ENCODE measurements at regions not wholly inside any gene's neighbourhood (a gene's known extent, or its start where the extent isn't known, plus 50 kb on each side); places are given as distances from the start of the nearest gene placed in this dataset.

DNA sequence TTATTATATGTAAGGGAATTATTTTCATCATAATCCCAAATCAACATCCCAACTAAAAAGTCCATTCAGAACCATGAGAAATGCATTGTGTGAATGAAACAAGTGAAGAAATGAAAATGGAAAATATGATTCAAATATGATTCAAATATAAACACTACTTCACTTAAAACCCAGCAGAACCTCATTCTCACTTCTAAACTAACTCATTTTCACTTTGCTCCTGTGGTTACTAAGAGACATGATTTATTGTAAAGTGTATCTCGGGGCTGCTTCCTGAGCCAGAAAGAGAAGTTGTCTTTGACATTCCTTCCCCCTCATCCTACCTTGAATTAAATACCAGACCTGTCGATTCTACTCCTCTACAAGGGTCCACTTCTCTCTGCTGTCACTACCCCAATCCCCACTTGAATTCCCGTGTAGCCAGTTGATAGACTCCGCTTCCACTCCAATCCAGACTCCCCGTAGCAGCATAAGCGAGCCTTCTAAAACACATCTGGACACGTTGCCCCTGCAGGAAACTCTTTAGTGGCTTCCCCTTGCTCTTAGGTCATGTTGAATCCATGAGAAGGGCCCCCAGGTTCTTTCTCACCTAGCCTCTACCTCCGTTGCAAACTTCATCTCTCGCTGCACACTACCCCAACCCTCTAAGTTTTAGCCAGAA is 697.0 kb upstream of the ID2 start:
- DNase-seq (ENCODE audit: low read depth in 2 of 2, low spot score in 1 of 2): no peak

DNA sequence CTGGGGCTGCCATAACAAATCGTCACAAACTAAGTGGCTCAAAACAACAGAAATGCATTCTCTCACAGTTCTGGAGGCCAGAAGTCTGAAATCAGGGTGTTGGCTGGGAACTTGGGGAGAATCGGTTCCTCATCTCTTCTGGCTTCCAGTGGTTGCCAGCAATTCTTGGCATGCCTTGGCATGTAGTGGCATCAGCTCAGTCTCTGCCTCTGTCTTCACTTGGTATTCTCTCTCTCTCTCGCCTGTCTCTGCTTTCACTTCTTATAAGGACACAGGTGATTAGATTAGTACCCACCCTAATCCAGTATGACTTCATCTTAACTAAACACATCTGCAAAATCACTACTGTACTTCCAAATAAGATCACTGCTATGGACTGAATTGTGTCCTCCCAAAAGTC is 695.4 kb upstream of the ID2 start:
- DNase-seq (ENCODE audit: low read depth in 2 of 2, low spot score in 1 of 2): no peak

DNA sequence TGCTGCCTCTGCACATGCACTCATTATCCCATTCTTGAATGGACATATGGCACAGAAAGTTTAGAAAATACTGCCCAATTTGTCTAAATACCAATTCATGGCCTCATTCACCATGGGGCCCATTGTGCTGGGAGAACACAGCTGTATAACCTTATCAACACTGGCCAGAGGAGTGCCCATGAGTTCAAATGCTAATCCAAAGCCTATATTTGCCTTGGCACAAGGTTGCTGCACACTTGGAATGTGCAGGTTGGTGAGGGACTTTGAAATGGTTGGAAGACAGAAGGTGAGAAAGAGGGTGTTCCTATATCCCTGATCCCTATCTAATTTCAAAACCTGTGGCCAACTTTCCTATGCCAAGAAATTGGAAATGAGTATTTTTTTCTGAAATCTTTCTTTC is 693.9 kb upstream of the ID2 start:
- no peak for DNase-seq (ENCODE audit: low read depth in 2 of 2, low spot score in 1 of 2)

DNA sequence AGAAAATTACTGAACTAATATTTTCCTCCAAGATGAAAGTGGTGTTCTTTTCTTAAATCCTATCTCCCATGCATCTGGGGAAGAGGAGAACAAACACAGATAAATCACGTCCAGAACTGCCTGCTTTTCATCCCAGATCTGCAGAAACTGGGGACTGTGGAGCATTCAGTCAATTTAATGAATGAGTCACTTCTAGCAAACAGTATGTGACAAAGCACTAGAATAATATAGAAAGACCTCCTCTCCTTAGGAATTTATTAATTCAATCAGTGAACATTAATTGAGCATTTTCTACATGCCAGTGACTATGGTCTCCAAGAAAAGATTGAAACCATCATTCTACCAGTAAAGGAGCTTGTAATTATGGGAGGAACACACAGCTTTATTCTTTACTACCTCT is 693.4 kb upstream of the ID2 start:
- no peak for DNase-seq (ENCODE audit: low read depth in 2 of 2, low spot score in 1 of 2)

DNA sequence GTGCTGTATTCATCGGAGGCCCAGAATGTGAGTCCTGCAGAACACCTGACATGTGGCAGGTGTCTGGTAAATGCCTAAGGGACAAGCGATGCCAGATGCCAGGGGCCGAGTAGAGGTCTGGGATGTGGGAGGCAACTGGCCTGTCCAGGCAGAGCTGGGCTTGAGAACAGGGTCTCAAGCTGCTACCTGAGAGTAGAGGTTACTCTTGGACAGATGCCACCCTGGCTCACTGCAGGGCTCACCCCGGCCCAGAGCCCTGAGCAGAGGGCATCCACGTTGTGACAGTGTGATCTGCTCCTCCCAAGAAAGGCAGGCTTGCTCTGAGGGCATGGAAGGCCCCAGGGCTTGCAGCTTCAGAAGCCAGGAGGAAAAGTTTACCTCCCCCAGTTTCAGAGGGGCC is 692.0 kb upstream of the ID2 start:
- DNase-seq (ENCODE audit: low read depth in 2 of 2, low spot score in 1 of 2): no peak

DNA sequence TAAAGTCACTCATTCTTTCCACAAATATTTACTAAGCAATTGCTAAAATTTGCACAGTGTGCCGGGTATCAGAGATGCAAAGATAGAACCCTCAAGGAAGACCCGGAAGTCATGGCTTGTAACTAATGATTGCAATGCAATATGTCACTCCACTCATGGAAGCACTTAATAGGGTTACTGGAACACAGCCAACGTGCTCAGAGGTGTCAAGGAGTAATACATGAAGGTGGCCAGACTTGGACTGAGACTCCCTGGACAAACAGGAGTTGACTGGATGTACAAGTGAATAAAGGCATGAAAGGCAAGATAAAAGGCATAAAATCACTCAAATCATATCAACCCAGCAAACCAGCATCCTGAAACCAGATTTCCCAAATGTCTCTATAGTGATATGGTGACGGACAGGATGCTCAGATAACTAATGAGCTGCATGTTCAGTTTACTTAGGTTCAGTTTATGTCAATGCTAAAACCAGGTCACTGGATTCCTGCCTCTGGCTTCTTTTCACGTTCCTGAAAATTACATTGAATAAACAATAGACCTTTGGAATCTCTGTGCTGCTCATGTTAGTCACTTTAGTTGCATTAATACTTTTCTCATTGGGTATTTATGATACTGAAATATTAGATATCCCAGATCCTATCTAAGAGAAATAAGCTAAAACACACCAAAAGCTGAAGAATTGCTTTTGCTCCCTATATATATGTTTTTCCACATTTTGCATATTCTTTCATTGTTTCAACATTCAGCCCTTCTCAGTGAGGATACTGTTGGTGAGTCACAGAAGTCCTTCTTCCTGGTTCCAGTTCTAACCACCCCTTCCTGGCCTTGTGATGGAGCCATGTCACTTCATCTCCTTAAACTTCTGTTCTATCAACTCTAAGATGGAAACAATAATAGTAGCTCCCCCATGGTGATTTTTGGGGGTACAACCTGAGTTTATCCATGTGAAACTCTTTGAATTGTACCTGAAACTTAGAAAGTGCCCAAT is 688.9 kb upstream of the ID2 start:
- DNase-seq (ENCODE audit: low read depth in 2 of 2, low spot score in 1 of 2): no peak

DNA sequence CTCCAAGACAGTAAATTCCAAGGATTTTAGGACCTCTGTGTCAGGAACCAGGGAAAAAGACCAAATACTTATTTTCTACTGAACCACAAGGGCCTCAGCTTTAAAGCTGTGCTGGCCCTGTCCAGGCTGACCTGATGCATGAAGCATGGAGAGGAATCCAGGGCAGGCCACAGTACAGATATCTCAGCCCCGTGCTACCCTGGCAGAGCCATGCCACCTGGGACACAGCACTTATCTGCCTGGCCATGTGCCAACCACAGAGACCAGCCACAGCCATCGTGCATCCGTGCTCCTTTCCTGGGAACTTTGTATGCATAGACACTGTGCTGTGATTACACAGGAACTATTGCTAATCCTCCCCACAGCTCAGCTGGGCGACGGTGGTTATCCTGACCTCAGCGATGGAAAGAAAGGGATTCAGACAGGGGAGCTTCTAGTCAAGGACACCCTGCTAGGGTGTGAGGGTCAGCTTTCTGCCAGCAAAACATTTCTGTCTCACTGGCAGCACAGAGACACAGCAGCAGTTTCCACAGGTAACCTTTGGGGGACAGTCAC is 687.4 kb upstream of the ID2 start:
- DNase-seq (ENCODE audit: low read depth in 2 of 2, low spot score in 1 of 2): no peak

DNA sequence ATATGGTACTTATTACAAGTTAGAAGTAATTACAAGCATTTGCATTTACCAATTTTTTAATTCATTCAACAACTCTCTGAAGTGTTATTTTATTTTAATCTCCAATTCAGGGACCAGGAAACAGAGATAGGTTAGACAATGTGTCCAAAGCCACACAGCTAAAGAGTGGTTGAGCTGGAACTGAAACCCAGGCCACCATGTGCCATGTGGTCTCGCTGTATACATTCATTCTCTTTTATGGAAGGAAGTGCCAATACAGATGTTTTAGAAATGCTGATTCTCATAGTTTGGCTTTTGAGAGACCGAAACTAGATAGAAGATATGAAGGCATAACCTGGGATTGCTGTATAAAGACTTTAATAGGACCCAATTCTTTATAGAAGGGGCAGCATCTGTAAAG is 684.6 kb upstream of the ID2 start:
- no peak for DNase-seq (ENCODE audit: low read depth in 2 of 2, low spot score in 1 of 2)

DNA sequence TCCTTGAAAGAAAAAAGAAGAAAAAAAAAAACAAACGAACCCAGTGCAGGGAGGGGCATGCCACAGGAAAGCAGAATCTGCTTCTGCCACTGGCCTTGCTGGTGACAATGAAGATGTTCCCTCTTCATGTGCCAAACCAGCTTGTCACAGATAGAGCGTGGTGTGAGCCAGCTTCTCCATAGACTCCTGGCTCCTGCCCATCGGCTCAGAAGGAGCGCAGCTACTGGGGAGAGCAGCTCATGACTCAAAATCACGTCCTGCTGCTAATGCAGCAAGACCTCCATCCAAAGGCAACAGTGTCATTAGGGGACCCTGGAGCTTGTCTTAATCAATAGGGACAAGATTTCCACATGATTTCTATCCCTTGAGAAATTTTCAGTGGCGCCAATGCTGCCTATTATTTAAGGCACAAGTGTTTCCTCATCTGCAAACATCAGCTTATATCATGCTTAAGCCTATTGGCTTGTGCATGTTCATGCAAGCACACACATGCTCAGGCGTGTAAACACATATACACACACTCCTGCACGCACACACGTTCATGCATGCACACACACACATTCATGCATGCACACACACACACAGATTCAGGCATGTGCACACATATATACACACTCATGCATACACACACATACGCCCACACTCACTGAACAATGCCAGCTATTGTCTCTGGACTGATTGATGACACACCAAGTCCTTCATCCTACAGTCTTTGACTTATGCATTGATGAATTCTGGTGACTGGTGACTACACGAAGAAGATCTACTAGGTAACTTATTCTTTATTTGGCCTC is 682.0 kb upstream of the ID2 start:
- no peak for DNase-seq (ENCODE audit: low read depth in 2 of 2, low spot score in 1 of 2)

DNA sequence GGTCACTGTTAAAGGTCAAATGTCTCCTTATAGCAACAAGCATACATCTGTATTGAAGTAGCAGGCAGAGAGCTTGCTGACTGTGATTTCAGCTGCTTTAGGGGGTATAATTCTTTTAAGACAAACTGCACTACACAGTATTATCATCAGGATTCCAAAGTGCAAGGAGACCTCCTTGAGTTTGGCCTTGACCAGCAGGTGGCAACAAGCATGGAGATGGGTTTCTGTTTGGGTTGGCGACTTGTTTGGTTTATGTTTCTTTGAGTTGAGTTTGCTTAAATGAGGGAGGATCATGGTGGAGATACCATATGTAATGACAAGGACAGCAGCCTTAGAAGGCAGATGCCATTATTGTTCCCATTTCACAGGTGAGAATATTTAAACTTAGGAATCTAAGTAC is 681.0 kb upstream of the ID2 start:
- no peak for DNase-seq (ENCODE audit: low read depth in 2 of 2, low spot score in 1 of 2)

DNA sequence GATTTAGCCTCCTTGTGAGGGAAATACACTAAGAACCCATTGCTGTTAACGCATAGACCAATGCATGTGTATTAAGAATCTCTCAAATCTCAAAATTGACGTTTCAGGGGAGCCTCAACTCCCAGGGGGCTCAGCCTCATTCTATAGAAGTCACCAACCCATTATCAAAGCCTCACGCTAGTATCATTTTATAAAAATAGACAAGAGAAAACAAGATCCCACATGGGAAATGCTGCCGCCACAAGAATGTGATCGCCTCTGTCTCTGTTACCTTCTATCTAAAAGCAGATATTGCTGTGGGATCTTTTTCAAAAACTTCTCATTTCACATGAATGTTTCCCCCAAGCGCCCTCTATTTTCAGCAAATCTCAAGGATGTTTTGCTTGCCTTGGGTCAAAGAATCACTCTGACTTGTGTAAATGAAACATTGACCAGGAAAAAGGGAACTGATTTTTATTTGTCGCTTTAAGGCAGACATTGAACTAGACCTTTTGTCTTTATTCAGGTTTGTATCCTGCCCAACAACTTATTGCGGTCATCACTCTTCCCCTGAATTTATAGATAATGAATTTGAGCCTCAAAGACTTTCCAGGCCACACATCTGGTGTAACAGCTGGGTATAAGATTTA is 679.0 kb upstream of the ID2 start:
- DNase-seq (ENCODE audit: low read depth in 2 of 2, low spot score in 1 of 2): no peak

DNA sequence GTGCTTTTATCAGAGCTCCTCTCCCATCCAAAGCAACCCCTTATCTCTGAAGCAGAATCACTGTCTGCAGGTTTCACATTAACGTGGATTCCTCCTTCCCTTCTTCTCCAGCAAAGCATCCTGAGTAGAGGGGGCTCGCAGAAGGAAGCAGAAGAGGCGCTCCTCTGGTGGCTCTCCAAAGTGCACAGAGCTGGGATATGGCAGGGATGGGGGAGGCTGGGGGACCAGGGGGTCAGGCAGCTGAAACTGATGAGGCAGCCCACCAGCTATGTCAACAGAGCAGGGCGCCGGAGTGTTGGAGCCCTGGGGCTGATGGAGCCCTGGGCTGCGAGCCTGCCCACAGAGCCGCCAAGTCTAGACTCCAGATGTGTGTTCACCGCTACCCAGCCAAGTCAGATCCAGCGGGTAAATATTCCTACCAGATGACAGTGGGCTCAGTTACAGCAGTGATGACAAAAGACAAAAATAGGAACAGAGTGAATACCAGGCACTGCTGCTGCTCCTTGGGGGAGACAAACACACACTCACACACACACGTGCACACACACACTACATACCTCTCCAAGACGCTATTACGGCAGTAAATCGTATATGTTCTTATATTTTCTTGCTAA is 678.3 kb upstream of the ID2 start:
- DNase-seq (ENCODE audit: low read depth in 2 of 2, low spot score in 1 of 2): no peak

DNA sequence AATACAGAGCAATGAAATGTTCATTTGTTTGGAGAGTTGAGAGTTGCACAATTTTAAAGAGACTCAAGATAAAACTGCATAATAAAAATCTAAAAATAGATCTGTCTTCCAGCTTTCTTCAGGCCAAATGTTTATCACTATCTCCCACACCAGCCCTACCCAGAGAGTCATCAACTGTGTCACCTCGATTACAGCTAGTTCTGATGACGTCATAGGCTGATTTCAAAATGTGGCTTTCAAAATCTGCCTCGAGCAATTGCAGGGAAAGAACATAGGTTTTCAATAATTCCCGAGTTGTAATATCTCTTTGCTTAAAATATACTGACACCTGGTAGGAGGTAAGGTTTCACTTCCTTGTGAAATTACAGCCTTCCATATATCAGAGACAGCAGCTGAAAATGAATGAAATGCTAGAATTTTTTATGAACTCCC is 677.6 kb upstream of the ID2 start:
- DNase-seq (ENCODE audit: low read depth in 2 of 2, low spot score in 1 of 2): no peak

DNA sequence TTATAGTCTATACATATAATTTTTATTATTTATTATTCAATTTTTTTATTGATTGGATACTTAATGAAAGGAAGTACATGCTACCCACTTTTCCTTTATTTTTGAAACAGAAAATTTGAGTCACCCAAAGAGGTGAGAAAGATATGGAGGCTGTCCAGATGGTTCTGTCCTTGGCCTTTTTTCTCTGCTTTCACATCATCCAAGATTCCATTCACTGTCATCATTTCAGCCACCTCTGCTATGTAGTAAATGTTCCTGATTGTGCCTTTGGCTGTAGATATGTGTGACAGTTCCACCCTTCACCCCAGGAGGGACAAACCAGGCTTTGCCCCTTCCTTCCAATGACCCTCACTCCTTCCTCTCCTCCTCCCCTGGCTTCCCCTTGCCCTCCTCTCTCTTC is 675.7 kb upstream of the ID2 start:
- DNase-seq (ENCODE audit: low read depth in 2 of 2, low spot score in 1 of 2): no peak

DNA sequence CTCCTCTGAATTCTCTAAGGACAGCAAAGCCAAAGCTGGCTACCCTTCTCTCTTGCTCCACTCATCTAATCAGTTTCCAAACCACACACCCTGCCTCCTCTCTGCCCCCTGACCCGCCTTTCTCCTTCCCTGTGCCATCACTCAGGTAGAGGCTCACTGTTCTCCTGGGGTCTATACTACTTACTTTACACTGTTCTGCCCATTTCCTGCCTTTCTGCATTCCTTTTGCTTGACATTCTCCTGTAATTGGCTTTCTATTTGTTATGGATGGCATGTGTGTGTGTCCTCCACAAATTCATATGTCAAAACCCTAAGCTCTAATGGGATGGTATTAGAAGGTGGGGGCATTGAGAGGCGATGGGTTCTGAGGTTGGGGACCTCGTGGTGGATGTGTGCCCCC is 675.2 kb upstream of the ID2 start:
- DNase-seq (ENCODE audit: low read depth in 2 of 2, low spot score in 1 of 2): no peak

DNA sequence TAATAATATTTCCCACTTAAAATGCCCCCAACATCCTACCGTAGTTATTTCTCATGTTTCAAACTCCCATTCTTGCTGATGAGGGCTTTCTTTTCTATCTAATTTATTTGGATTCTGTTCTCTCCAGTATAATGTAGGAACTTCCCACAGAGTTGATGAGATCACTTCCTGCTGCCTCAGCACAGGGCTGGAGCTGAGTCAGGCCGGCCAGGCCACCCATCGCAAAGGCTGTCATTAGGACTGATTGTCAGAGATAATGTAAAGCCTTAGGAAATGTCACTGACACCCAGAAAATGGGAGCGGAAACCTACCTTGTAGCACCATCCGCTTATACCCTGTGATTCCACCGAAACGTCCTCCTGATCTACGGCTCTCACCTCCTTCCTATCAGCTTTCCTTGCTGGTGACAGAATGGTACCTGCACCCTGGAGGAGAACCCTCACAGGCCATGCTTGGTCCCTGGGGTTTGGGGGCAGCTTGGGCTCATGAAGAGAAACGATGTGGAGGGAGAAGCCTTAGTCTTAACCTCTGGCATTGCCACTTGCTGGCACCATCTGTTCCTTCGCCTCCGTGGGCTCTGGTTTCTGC is 672.8 kb upstream of the ID2 start:
- DNase-seq (ENCODE audit: low read depth in 2 of 2, low spot score in 1 of 2): no peak

DNA sequence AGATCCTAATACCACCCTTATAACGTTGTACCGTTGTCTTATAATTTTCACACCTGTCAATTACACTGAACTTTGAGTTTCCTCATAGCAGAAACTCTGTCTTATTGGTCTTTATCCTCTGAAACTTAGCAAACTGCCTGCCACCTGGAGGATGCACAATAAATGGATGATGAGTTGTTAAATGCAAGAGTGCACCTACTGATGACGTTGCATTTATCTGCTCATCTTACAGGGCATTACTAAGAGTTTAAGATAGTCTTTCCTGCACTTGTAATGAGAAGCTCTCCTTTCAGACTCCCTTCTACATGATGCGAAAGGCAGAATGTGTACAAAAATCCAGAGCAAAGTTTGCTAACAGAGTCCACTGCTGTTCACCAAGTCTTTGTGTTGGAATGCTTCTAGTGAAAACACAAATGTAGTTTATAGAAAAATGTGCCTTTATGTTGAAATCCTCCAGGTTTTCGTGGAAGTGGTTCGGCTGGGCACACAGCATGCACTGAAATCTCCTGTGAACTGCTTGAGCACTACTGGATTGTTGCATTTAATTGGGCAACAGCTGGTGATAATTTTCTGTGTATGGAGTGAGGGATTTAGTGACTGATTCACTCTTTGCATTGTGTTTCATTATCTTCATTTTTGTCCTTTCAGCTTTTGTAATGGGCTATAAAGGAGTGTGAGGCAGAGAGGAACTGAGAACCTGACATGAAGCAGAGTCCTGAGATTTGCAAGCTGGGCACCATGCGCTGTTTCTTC is 665.8 kb upstream of the ID2 start:
- DNase-seq (ENCODE audit: low read depth in 2 of 2, low spot score in 1 of 2): no peak

DNA sequence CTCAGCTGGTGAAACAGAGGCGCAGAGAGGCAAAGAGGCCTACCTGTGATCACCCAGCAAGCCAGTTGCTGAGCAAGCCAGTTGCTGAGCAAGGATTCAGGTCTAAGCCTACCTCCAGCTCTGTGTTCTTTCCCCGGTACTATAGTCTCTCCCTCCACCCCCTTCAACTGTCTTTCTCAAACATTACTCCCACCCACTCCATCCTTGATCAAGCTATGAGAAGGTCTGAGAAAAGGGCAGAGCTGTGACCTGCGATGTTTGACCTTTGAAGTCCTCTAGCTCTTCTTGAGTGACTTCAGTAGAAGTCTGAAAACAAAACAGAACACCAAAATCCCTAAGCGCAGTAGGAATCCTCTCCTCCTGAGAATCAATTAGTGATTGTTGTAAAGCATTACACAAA is 665.2 kb upstream of the ID2 start:
- DNase-seq (ENCODE audit: low read depth in 2 of 2, low spot score in 1 of 2): no peak

DNA sequence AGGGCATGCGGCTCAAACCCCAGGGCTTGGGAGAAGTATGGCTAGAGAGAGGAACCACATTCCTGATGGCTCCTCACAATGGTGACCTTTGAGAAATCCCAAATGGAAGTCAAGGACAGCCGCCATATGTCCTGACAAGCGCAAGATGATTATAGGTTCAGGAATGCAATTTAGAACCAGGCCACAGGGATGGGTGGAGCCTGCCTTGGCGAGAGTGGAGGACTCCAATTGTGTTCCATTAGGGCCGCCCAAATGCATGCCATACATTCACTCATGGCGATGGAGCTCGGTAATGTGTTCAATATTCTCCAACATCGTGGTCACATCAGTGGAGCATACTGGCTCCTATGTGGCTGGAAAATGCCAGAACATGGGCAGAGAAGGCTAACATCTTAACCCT is 662.9 kb upstream of the ID2 start:
- DNase-seq (ENCODE audit: low read depth in 2 of 2, low spot score in 1 of 2): no peak

DNA sequence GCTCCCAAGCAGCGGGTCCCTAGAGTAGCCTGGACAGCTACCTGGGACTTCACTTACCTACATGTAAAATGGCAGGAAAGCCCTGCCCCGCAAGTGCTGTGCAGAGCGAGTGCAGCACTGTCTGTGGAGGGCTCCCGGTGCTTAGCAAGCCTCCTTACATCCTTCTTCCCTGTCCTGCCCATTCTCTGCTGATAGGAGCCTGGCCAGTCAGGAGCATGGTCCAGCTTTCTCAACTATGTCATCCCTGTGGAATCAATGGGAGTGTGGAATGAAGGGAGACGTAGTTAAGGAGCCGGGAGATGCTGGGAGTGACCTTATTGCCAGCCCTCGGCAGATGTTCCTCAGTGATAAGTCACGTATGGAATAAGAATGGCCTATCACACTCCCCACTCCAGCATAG is 661.9 kb upstream of the ID2 start:
- DNase-seq (ENCODE audit: low read depth in 2 of 2, low spot score in 1 of 2): no peak

All from stimulated activated CD8-positive, alpha-beta memory T cell treated with anti-CD3 and anti-CD28 coated beads, Interleukin-4, amount 100 ng/mL, for 4 hours (primary cell).